CD4-positive, alpha-beta T cell treated with Interleukin-4 for 4 hours (primary cell): ENCODE measurements at regions not wholly inside any gene's neighbourhood (a gene's known extent, or its start where the extent isn't known, plus 50 kb on each side); places are given as distances from the start of the nearest gene placed in this dataset.

Experiments
- DNase-seq: peaks from one replicate; pipeline ENCODE4 v3.0.0-alpha.2; 2020

DNA sequence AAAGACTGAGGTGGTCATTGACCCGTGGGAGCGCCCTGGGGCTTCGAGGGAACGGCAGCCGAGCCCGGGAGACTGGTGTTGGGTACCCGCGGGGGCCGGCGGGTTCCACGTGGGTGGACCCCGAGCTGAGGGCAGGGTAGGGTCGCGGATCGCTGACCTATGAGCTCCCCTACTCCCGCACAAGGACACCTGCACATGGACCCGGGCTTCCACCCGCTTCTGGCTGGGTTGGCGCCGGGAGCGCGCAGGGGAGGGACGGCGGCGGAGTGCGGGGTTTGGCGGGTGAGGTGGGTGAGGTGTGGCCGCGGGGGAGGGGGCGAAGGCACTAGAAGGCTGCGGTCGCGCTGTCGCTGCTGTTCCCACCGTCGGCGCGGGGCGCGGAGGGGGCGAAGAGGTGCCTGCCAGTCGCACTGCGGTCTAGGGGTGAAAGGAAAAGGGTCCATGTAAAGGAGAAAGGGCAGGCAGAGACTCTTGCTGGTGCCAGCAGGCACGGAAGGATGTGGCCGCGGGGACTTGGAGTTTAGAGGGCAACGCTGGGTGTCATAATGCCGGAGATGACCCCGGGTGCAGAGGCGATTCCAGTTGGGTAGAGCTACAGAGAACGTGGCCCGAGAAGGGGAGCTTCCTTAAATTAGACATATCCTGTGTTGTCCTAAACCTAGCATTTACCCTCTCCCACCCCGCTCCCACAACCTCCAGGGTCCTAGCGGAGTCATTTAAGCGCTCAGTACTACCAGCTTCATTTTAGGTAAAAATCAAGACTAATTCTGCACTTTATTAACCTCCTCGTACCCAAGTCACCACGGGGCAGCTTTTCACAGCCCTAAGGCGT, 245.9 kb upstream of the TOPAZ1 start:
- DNase-seq: no peak

DNA sequence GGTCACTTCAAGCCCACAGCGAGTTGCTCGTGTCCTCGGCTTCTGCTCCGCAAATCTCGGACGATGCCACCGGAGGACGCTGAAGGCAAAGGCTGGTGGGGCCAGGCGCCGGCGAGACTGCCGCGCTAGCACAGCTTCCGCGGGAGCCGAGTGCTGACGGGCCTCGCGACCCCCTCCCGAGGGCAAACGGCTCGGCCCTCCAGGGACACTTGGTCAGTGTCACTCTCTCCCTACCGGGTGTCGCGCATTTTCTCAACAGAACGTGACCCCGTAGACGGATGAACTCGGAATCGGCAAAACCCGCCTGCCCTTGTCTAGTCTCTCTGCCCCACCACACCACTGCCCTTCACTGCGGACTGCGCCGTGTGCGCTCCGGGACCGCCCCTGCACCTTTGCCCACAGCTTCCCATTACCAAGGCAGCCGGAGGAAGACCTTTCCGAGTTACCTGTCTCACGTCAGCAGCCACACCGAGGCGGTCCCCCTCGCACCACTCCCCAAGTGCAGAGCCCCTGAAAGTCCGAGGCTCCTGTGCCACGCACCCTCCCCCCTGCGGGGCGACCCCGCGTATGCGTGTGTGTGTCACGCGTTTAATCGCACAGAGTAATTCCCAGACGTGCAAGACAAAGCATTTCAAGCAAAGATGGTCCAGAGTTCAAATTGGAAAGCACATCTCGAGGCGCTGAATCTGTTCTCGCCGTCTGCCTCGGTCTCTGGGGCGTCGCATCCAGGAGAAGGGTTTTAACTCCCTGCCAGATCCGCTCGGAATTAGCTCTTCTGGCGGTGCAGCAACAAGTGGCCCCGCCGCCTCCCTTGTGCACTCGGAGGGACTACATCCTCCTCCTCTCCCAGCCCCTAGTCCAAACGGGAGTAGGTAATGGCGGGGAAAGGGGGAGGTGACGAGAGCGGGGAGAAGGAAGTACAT, 245.0 kb upstream of the TOPAZ1 start:
- no peak for DNase-seq

DNA sequence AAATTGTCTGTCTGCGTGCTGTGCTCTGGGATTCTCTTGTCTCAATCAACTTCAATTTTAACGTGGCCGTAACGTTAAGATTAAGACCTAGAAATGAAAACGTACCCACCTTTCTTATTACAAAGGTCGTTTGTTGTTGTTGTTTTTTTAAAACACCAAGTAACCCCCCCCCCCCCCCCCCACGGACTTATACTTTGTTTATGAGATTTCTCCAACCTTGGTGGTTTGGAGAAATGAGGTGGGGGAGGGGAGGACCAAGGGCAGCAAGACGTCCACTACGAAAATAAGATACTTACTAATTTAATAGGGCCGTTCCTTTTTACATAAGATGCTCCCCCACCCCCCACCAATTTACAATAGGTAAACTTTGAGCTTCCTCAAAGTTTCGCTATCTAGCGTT, 244.4 kb upstream of the TOPAZ1 start:
- no peak for DNase-seq

DNA sequence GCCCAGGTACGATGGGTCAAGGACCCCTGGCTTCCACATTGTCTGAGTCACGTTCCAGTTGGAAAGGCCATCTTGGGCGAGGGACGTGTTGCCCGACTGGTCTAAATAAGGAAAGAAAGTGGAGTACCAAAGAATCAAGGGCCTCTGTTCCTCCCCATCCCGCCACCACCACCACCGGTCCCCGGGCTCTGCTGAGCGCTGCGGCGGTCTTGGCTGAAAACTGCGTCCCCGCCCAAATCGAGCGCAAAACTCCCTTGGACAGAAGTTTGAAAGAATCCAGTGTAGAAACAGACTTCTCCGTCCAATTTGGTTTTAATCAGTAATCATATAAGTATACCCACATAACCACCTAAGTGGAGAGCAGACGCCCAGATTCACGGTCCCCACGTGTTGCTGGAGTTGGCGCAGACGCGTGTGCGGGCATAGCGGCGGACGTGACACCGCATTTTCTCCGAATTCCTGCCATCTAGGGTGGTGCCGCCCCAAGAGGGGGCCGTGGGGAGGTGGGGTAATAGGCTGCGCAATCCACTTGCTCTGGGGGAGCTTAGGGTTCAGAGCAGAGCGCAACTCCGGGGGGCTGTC, 243.8 kb upstream of the TOPAZ1 start:
- no peak for DNase-seq

DNA sequence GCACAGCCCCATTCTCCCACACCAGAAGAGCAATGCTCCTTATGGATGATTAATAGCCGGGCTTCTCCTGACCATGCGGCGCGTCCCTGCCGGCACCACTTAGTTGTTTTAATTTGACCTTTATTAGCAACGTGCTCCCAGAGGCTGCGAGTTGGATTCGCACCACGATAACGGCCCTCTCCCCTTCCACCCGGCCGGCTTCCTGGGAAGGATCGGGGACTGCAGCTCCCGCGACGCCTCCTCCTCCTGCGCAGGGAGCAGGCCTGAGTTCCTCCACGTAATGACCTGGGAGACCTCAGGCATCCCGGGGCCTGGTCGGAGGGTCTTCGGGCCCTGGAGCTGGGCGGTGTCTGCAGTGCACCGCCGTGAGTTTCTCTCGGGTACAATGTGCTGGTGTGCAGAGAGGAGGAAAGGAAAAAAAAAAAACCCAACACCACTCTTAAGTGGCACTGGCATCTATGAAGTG, 243.3 kb upstream of the TOPAZ1 start:
- DNase-seq: no peak

DNA sequence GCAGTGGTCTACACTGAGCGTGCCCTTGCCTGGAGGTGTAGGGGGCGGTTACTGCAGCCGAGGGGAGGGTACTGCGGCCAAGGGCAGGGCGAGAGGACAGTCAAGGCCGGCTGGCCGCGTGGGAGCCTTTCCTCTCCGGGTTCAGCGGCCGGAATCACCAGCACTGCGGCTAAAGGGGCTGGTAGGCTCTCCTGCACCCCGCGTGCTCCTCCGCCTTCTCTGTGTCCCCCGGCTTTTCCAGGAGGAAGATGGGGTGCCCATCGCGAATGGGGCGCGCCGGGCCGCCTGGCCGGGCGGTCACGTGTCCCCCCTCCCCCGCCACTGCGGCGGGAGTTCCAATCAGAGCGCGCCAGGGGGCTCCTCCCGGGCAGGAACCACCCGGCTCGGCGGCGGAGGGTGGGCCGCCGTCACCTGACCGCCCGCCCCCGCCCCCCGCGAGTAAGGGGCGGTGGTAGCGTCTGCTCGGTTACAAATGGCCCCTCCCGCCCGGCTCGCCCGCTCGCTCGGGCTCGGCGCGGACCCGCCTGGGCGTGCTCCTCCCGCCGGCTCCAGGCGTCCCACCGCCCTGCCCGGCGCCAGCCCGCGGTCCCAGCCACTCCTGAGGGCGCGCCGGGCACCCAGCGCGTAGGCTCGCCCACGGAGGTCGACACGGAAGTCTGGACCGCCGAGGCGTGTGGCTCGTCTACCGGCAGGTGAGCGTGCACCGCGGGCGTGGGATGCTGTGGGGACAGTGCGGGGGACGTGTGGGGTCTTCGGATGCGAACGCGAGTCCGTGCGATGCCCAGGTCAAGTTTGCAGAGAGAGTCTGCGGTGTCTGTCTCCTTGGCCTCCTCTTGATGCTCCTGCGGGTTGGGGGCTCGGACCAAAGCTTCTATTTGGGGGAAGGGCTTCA, 242.6 kb upstream of the TOPAZ1 start:
- no peak for DNase-seq

DNA sequence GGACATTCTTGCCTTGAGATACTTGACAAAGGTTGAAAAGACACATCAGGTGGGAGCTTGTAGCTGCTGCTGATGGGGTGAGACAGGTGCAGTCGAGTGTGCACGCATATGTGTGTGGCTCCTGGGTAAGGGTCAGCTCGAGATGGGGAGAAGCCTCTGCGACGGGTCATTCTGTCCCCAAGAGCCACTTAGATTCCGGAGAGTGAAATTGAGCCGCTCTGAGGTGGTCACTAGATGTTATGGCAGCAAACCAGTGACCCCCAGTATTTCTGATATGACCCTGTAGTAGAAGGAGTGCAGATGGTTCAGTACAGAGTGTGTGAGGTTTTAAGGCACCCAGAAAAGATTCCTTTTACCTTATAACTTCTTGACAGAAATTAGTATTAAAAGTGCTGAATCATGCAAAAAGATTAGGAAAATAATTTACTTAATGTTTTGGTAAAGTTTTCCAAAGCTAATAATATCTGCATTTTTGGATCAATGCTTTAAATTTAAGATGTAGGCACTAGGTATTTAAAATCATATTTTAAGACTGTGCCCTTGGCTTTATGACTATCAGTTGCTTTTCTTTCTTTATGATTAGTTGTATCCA, 241.9 kb upstream of the TOPAZ1 start:
- DNase-seq: no peak

DNA sequence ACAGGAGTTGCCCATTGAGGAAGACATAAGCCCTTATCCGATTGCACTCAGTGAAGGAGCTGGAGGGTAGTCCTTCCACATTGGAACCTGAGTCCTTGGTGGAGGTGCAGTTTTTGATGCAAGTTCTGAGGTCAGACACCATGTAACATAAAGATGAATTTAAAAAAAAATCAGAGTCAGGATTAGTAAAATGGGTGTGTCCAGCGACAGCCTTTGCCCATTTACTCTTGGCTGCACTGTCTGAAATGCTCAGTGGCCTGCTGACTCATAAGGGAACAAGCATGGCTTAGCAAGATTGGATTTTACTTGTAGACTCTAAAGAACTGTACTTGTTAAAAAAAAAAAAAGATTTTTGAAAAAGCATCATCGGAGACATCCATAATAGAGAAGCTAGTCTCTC, 241.1 kb upstream of the TOPAZ1 start:
- DNase-seq: no peak

DNA sequence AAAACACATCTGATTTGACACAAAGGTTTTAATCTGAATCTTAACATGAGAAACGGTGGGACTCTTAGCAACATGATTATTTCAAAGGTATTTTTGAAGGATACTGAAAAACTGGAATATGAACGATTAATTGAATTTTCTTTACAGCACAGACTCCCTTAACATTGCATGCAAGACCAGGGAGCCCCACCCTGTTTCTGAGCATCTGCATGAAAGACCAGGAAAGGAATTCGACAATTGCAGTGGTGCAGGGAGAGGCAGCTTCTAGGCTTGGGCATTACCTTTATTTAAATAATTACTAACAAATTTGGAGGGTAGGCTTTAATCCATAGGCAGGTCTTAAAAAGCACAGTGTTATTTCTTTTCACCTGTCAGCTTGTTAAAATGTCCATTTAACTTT, 240.6 kb upstream of the TOPAZ1 start:
- no peak for DNase-seq

DNA sequence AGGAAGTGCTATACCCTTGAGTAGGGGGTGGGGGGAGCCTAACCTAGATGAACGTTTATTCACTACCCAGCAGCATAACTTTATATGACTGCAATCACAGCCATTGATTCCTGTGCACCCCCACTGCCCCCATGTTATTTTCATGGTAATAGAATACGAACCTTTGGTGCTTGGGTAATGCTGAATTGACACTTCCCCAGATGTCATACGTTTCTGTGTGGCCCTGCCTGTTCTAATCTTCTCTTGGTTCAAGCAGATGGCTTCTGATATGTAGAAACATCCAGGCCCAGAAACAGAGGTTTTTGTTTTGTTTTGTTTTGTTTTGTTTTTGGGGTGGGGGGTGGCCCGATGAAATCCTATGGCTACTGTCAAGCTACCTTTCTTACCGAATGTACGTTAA, 237.9 kb upstream of the TOPAZ1 start:
- DNase-seq: no peak

DNA sequence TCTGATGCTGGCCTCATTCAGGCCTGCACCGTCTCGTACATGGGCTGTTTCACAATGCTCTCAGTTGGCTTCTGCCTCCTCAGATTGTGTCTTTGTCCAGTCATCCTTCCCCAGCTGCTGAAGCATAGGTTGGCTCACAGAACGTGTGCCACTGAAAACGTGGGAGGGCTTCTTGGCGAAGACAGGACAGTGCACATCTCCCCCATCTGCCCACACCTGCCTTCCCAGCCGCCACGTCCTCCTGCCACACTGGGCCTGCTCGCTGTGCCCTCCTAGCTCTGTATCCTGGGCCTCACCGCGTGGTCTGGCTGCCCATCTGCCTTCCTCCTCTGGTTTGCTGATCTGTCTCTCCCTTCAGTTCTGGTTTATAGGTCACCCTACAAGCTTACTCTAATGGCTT, 230.0 kb upstream of the TOPAZ1 start:
- DNase-seq: no peak

DNA sequence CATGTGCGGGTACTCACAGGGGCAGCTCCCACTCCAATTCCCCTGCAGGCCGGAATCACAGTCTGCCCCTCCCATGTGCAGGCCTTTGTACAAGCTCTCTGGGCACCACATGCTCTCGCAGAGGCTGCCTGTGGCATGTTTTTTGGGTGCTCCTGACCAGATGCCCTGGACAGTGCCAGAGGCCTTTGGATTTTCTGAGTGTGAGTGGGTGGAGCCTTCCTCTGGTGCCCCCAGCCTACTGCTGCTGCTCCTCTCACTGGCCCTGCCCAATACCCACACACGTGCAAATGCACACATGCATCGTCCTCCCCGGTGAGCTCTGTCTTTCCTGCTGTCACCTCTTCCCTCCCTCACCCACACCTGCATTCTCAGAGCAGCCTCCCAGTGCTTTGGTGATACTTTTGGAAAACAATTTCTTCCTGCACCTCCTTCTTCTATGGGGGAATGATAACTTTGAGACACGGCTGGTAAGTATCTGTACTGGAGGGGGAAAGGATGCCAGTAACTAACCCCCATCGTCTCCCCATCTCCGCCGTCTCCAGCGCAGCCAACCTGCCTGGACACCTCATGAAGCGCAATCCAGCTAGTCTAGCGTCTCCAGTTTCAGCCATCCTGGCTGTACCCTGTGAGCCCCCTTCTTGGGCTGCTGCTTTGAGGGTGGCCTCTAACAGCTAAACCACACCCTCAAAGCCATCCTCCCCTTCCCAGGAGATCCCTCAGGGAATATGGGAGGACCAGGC, 229.4 kb upstream of the TOPAZ1 start:
- no peak for DNase-seq

DNA sequence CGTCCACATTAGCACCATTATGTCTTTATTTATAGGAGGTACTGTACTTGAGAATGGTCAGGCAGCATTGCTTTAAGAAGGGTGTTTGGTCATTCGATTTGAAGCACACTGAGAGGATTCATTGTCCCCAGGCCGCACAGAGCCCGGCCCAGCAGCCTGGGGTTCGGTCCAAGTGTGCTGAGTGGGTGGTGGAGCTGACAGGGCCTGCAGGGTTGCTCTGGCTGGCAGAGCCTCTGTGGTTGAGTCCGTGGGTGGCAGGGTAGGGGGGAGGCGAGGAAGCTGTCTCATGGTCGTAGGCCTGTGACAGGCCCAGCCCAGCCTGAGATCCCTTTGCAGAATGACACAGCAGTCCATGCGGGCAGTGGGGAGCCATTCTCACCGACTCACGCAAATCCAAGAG, 227.7 kb upstream of the TOPAZ1 start:
- no peak for DNase-seq

DNA sequence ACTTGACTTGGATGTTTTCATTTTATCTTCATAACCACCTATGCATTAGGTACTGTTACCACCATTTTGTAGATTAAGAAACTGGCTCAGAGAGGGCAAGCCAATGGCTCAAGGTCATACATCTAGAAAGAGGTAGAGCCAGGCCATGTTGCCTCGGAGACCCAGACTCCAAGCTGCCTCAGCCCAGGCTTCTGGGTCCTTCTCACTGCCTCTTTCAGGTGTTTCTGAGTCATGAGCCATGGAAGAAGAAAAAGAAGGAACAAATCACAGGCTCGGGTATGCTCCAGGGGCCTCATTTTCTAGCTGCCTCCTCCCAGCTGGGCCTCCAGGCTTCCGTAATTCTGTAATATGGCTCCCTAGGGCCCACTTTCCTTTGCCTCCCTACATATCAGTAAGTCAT, 226.5 kb upstream of the TOPAZ1 start:
- DNase-seq: no peak

DNA sequence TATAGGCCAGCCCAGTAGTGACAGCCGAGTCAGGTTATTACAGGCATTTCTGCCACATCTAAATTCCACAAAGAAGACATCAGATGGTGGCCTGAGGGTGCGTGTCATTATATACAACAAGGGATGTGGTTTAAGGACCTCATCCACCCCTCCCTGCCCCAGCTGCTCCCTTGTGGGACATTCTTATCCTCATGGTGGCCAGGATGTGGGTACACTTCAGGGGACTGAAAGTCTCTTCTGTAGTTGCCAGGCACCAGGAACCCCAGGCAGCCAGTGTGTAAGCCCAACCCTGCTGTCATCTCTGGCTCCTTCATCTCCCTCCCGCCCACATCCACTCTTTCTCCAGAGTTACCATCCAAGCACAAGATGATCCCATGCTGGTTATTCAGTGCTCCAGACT, 224.9 kb upstream of the TOPAZ1 start:
- no peak for DNase-seq

DNA sequence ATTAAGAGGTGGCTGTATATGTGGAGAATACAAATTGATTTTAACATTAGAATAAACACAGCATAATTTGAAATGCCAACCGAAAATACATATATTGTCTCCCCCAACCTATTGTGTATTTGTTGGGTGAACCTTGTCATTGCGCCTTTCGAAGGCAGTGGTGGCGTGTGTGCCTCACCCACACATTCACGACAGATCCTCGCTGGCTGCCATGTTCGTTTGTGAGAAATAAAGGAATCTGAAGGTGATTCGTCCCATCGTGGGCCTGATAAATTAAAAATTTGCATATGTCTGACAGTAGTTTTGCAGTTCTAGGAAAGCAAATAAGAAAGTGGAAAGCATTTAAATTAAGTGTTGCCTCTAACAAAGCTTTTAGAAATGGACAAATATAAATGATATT, 222.8 kb upstream of the TOPAZ1 start:
- DNase-seq: no peak

DNA sequence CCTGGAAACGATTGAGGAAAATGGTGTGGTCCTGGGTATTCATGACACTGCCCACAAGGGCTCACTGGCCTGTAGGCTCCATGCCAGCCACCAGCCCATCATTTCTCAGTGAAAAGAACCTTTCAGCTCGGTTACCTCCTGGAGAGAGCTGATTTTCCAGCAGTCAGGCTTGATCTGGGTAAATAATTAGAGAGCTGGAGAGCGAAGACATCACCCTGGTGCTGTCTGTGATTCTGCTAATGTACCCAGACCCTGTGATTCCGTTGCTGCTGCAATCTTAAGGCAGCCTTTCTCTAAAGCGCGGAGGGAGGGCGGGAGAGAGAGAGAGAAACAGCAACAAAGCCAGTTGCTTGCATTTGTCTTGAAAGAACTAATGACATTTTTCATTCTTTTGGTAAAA, 221.9 kb upstream of the TOPAZ1 start:
- DNase-seq: no peak

DNA sequence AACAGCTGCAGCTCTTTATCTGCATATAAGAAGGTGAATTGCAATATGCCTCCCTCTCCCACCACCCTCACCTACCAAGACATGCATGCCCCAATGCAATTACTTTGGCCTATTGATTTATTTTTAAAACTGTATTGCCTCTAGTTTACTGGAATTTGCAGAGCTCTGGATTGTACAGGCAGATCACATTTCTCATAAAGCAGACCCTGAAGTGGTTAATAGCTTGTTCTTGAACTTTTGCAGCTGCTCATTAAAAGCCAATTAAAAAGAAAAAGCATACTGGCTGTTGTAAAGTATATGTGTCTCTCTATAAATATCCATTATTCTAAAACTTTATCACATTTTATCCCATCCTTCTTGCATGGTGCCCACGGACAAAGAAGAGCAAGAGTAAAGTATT, 221.5 kb upstream of the TOPAZ1 start:
- DNase-seq: no peak

DNA sequence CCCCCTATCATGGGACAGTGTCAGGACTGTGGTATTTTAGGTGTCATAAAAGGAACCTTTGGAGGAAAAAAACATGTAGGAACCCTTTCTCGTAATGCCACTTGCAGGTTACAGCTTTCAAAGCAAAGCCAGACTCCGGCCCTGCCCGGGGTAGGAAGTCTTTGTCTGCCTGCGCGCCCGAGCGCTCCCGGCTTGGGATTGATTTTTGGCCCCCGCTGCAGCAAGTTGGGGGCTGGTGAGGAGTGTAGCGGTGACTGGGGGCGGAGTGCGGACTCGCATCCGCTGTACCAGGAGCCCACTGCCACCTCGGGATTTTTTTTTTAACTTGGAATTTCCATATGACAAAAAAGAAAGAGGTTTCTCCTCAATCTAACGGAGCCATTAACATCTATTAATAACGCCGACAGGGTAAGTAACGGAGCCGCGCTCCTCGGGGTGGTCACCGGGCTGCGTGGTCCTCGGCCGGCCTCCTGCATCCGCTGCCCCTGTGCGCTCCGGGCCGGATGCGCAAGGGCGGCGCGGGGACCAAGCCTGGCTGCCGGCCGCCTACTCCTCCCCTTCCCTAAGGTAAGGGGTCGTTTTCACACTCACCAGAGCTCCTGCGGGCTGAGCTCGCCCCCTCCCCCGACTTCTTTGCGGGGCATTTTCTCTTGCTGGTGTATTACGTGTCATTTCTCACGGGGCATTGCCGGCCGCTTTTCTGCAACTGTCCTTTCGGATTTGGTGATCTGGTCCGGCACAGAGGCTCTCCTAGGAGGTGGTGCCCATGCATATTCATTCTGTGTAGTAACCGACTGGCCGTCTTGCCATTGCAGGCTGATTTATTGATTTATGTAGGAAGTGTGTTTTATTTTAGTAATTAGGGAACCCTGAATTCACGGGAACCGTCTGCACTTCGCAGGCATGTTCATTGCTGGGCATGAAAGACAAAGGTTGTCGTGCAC, 219.8 kb upstream of the TOPAZ1 start:
- DNase-seq: no peak

DNA sequence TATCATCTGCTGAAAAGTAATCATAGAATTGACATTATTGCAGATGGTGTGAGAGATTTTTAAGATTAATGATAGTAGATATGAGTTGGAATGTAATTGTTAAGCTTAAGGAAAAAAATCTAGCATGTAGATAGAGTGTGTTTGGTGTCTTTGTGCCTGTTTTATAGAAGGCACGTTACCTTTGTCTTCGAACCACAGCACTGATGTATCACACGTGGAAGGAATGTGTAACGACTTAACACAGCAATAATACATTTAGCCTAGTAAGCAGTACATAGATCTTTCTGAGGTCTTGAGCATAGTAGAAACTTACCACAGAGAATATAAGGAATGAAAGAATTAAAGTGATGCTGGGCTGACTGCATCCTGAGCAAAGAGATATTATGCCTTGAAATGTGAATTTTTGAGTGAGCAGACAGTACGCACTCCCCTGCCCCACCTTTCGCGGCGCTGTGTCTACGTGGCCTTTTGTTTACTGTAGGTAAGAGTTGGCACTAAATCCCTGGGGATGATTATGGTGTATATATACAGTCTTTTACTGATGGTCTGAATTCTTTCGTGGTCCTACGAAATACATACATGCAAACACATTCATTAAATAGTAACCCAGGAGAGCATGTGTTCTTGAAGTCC, 217.6 kb upstream of the TOPAZ1 start:
- DNase-seq: no peak
